ENCODE measurements at regions not wholly inside any gene's neighbourhood (a gene's known extent, or its start where the extent isn't known, plus 50 kb on each side); places are given as distances from the start of the nearest gene placed in this dataset.
A peak's percentile ranks its signal among the peaks of the same experiment; 100 is the strongest.
"Not testable (repeated sequence)": the region's sequence is repeated elsewhere in the genome, so short reads cannot be mapped to it uniquely, and the experiment has no call there.

DNA sequence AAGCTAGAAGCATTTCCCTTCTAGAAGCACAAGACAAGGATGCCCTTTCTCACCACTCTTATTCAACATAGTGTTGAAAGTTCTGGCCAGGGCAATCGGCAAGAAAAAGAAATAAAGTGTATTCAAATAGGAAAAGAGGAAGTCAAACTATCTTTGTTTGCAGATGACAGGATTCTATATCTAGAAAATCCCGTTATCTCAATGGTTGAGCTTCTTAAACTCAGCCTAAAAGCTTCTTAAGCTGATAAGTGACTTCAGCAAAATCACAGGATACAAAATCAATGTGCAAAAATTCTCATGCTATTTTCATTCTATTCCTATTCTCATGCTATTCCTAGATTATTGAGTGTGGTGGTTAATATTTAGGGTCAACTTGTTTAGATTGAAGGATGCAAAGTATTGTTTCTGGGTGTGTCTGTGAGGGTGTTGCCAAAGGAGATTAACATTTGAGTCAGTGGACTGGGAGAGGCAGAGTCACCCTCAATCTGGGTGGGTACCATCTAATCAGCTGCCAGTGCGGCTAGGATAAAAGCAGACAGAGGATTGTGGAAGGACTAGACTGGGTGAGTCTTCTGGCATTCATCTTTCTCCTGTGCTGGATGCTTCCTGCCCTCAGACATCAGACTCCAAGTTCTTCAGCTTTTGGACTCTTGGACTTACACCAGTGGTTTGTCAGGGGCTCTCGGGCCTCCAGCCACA is 111.9 kb downstream of the LSMEM1 start:
- not testable (repeated sequence) for DNase-seq; H3K36me3 ChIP-seq (ENCODE audit: control insufficient read depth, insufficient read depth, low read length); H3K27ac ChIP-seq (ENCODE audit: low read length); H3K9me3 ChIP-seq (replicated peaks; ENCODE audit: control insufficient read depth, low read depth, low read length); H3K4me3 ChIP-seq (ENCODE audit: low read length); H3K27me3 ChIP-seq (ENCODE audit: control insufficient read depth, insufficient read depth, low read length); H3K4me1 ChIP-seq (ENCODE audit: control insufficient read depth, insufficient read depth, low read length)
- WGBS (ENCODE audit: insufficient coverage) = 90% methylated on average over 2 of the region's 4 CpGs

DNA sequence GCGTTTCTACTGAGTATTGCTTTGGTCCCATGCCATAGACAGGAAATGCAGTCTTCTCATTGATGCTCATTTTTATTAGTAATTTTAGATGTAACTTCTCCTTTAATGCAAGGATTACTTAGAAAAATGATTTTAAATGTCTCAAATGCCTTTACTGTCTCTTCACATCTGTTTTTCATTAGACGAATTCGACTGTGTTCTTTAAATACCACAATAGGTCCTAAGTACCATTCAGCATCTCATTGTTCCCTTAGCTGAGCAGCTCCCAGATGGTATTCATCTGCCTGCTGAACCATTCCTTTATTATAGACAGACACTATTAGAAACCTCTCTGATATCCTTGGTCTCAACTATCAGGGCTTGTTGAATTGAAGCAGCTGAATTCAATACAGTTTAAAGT is 113.6 kb downstream of the LSMEM1 start:
- DNase-seq = peak; percentile 79
- H3K9me3 ChIP-seq (replicated peaks; ENCODE audit: control insufficient read depth, low read depth, low read length) = no peaks in the 10 kb centered on the region
- whole genome bisulfite sequencing (ENCODE audit: insufficient coverage) = 24% methylated on average over 2 of the region's 3 CpGs
- H3K27me3 ChIP-seq (ENCODE audit: control insufficient read depth, insufficient read depth, low read length) = no peaks in the 10 kb centered on the region
- no peak overlapping the region for H3K27ac ChIP-seq (ENCODE audit: low read length)
- no peak overlapping the region for H3K4me3 ChIP-seq (ENCODE audit: low read length)
- H3K4me1 ChIP-seq (ENCODE audit: control insufficient read depth, insufficient read depth, low read length) = no peaks in the 10 kb centered on the region
- no peaks in the 10 kb centered on the region for H3K36me3 ChIP-seq (ENCODE audit: control insufficient read depth, insufficient read depth, low read length)

DNA sequence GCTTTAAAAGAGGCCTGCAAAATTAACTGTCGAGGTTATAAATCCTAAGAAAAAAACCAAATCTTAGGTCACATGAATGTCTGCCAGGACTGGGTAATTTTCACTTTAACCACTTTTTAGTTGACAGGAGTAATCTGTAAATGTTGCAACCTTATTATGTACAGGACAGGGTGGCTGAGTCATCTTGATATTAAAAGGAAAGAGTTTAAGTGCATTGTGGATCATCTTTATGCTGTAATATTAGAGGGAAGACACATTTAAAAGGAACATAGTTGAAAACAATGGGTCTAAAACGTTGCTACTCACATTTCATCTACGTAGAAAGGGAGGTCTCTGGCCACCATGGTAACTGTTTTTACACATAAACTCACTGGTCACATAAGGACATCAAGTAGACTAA is 115.5 kb downstream of the LSMEM1 start:
- Histone ChIP-seq H3K4me1 (ENCODE audit: control insufficient read depth, insufficient read depth, low read length) (no peaks in the 10 kb centered on the region), H3K4me3 (ENCODE audit: low read length) (no peak overlapping the region), H3K27ac (ENCODE audit: low read length) (no peak overlapping the region), H3K36me3 (ENCODE audit: control insufficient read depth, insufficient read depth, low read length) (no peaks in the 10 kb centered on the region), H3K9me3 (replicated peaks; ENCODE audit: control insufficient read depth, low read depth, low read length) (no peaks in the 10 kb centered on the region), H3K27me3 (ENCODE audit: control insufficient read depth, insufficient read depth, low read length) (no peaks in the 10 kb centered on the region)
- no CpG with 5 or more reads among the region's 3 CpGs for WGBS (ENCODE audit: insufficient coverage)
- peak; percentile 67 for DNase-seq

DNA sequence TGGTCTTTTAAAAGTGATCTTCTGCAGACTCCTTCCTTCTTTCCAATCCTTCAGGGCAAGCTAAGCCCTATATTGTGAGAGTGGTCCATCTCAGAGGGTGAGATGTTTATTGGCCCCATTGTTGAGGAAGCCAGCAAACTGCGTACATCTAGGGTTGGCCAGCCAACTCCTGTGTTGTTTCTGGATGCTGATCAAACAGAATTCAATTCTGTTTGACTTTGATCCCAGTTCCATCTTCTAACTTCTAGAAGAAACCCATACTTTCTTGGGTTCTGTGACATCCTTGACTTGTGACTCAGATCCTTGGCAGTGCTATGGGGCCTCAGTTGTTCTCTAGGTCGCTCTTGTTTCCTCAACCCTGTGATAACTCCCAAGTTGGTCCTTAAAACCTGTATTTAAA is 116.2 kb downstream of the LSMEM1 start:
- Histone ChIP-seq H3K36me3 (ENCODE audit: control insufficient read depth, insufficient read depth, low read length) (no peaks in the 10 kb centered on the region), H3K27me3 (ENCODE audit: control insufficient read depth, insufficient read depth, low read length) (no peaks in the 10 kb centered on the region), H3K4me3 (ENCODE audit: low read length) (no peak overlapping the region), H3K4me1 (ENCODE audit: control insufficient read depth, insufficient read depth, low read length) (no peaks in the 10 kb centered on the region), H3K27ac (ENCODE audit: low read length) (no peak overlapping the region), H3K9me3 (replicated peaks; ENCODE audit: control insufficient read depth, low read depth, low read length) (no peaks in the 10 kb centered on the region)
- WGBS (ENCODE audit: insufficient coverage) = no CpG with 5 or more reads among the region's 2 CpGs
- no peak for DNase-seq

DNA sequence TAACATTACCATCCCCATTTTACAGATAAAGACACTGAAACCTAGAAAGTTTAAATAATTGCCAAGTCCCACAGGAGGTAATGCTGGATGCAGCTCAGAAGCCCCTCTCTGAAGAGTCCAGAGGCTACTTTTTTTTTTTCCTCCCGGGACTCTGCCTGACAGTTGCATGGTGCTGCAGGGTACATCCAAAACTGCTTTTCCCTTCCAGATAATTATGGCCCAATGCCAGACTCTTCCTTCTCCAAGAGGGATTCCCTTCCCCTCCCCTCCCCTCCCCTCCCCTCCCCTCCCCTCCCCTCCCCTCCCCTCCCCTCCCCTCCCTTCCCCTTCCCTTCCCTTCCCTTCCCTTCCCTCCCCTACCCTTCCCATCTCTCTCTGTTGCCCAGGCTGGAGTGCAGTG is 122.9 kb downstream of the LSMEM1 start:
- H3K27ac ChIP-seq (ENCODE audit: low read length) = no peak overlapping the region
- DNase-seq = no peak
- H3K36me3 ChIP-seq (ENCODE audit: control insufficient read depth, insufficient read depth, low read length) = no peaks in the 10 kb centered on the region
- H3K27me3 ChIP-seq (ENCODE audit: control insufficient read depth, insufficient read depth, low read length) = no peaks in the 10 kb centered on the region
- H3K9me3 ChIP-seq (replicated peaks; ENCODE audit: control insufficient read depth, low read depth, low read length) = no peaks in the 10 kb centered on the region
- no peak overlapping the region for H3K4me3 ChIP-seq (ENCODE audit: low read length)
- WGBS (ENCODE audit: insufficient coverage) = no CpG with 5 or more reads among the region's 1 CpG
- H3K4me1 ChIP-seq (ENCODE audit: control insufficient read depth, insufficient read depth, low read length) = no peaks in the 10 kb centered on the region

DNA sequence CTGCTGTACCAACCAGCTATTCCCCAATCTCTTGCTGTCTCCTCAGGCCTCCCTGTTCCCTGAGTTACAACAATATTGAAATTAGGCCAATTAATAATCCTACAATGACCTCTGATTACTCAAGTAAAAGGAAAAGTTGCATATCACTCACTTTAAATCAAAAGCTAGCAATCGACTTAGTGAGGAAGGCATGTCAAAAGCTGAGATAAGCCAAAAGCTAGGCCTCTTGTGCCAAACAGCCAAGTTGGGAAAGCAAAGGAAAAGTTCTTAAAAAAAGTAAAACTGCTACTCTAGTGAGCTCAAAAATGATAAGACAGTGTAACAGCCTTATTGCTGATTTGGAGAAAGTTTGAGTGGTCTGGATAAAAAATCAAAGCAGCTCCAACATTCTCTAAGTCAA is 129.8 kb downstream of the LSMEM1 start:
- H3K36me3 ChIP-seq (ENCODE audit: control insufficient read depth, insufficient read depth, low read length) = no peaks in the 10 kb centered on the region
- H3K4me1 ChIP-seq (ENCODE audit: control insufficient read depth, insufficient read depth, low read length) = no peaks in the 10 kb centered on the region
- H3K9me3 ChIP-seq (replicated peaks; ENCODE audit: control insufficient read depth, low read depth, low read length) = no peaks in the 10 kb centered on the region
- WGBS (ENCODE audit: insufficient coverage) = no CpG with 5 or more reads among the region's 1 CpG
- H3K27me3 ChIP-seq (ENCODE audit: control insufficient read depth, insufficient read depth, low read length) = no peaks in the 10 kb centered on the region
- H3K27ac ChIP-seq (ENCODE audit: low read length) = no peak overlapping the region
- H3K4me3 ChIP-seq (ENCODE audit: low read length) = no peak overlapping the region
- no peak for DNase-seq

DNA sequence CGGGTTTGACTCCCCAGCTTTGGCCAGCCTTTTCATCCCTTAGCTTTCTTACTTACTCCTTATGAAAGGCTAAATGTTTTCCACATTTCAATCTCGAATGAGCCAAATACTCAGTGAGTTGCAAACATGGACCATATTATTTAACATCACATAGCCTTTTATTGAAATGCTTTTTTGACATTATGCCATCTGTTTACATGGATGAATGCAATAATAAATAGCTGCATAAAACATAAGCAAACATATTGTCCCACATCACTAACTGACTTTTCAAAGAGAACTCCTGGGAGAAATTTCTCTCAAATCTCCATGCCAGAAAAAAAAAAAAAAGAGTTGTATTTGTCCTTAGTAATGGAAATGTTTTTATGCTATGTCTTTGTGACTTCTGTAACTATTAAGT is 134.9 kb downstream of the LSMEM1 start:
- H3K36me3 ChIP-seq (ENCODE audit: control insufficient read depth, insufficient read depth, low read length) = no peaks in the 10 kb centered on the region
- H3K9me3 ChIP-seq (replicated peaks; ENCODE audit: control insufficient read depth, low read depth, low read length) = no peaks in the 10 kb centered on the region
- peak; percentile 57 for DNase-seq
- H3K4me1 ChIP-seq (ENCODE audit: control insufficient read depth, insufficient read depth, low read length) = no peaks in the 10 kb centered on the region
- WGBS (ENCODE audit: insufficient coverage) = 67% methylated on average over 1 of the region's 2 CpGs
- no peak overlapping the region for H3K27ac ChIP-seq (ENCODE audit: low read length)
- H3K27me3 ChIP-seq (ENCODE audit: control insufficient read depth, insufficient read depth, low read length) = no peaks in the 10 kb centered on the region
- H3K4me3 ChIP-seq (ENCODE audit: low read length) = no peak overlapping the region

DNA sequence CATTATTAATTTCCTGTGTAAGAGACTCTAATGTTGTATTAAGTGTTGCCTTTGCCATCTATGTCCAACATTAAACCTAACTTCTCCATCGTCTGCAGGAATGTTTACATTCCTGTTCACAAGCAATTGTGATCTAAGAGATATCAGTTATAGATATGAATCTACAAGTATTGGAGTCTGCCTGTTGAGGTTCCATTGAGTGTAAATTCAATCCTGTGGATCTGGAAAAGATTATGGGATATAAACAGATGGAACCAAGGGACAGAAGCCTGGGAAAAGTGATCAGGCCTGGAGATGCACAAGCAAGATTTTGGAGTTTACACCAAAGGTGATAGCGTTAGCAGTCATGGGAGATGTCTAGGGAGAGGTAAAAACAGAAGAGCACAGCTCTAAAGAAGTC is 135.5 kb downstream of the LSMEM1 start:
- no peak overlapping the region for H3K4me3 ChIP-seq (ENCODE audit: low read length)
- no peak for DNase-seq
- no peak overlapping the region for H3K27ac ChIP-seq (ENCODE audit: low read length)
- 93% methylated on average over 1 of the region's 2 CpGs for WGBS (ENCODE audit: insufficient coverage)
- H3K27me3 ChIP-seq (ENCODE audit: control insufficient read depth, insufficient read depth, low read length) = no peaks in the 10 kb centered on the region
- H3K4me1 ChIP-seq (ENCODE audit: control insufficient read depth, insufficient read depth, low read length) = no peaks in the 10 kb centered on the region
- no peaks in the 10 kb centered on the region for H3K36me3 ChIP-seq (ENCODE audit: control insufficient read depth, insufficient read depth, low read length)
- H3K9me3 ChIP-seq (replicated peaks; ENCODE audit: control insufficient read depth, low read depth, low read length) = no peaks in the 10 kb centered on the region

DNA sequence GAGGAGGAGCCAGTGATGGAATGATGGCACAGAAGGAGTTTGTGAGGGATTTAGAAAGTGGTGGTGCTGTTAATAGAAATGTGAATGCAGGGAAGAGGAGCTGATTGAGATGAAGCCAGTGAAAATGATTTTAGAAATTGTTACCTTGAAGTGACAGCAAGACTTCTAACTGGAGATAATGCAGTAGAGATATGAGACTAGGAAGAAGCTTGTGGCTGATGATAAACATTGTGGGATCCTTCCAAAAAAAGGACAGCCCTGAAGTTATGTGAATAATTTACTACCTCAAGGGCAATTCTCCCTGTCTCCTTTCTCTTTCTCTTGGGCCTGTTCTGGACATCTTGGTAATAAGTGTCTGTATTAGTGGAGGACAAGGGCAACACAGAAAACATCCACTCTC is 138.6 kb downstream of the LSMEM1 start:
- no peak for DNase-seq
- Histone ChIP-seq H3K4me1 (ENCODE audit: control insufficient read depth, insufficient read depth, low read length) (no peaks in the 10 kb centered on the region), H3K27me3 (ENCODE audit: control insufficient read depth, insufficient read depth, low read length) (no peaks in the 10 kb centered on the region), H3K9me3 (replicated peaks; ENCODE audit: control insufficient read depth, low read depth, low read length) (no peaks in the 10 kb centered on the region), H3K36me3 (ENCODE audit: control insufficient read depth, insufficient read depth, low read length) (no peaks in the 10 kb centered on the region), H3K27ac (ENCODE audit: low read length) (no peak overlapping the region), H3K4me3 (ENCODE audit: low read length) (no peak overlapping the region)

DNA sequence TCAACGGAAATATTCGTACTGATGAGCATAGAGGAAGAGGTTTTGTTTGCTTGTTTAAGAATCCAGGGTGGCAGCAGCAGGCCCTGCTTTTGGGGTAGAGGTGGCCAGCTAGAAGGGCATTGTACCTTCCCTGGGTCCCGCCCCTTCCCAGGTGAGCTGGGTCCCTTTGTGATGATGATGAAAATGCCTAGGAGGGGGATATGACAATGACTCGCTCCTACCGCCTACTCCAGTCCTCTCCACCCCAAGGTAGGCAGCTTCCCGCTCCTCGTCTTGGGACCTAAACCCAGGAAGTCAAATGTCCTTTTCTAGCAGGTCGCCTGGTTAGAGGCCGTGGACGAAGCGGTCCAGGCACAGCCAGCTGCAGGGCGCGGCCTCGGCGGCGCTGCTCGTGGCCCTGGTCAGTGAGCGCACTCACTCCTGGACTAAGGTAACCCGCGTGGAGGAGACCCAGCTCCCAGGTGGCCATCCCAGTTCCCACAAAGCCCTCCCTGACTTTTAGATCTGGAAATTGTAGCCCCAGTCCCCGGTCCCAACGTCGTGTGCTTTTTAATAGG is 141.4 kb downstream of the LSMEM1 start:
- DNase-seq = no peak
- Histone ChIP-seq H3K36me3 (ENCODE audit: control insufficient read depth, insufficient read depth, low read length) (no peaks in the 10 kb centered on the region), H3K27ac (ENCODE audit: low read length) (no peak overlapping the region), H3K4me3 (ENCODE audit: low read length) (no peak overlapping the region), H3K9me3 (replicated peaks; ENCODE audit: control insufficient read depth, low read depth, low read length) (no peaks in the 10 kb centered on the region), H3K27me3 (ENCODE audit: control insufficient read depth, insufficient read depth, low read length) (no peaks in the 10 kb centered on the region), H3K4me1 (ENCODE audit: control insufficient read depth, insufficient read depth, low read length) (no peaks in the 10 kb centered on the region)
- 91% methylated on average over 21 of the region's 23 CpGs for WGBS (ENCODE audit: insufficient coverage)

DNA sequence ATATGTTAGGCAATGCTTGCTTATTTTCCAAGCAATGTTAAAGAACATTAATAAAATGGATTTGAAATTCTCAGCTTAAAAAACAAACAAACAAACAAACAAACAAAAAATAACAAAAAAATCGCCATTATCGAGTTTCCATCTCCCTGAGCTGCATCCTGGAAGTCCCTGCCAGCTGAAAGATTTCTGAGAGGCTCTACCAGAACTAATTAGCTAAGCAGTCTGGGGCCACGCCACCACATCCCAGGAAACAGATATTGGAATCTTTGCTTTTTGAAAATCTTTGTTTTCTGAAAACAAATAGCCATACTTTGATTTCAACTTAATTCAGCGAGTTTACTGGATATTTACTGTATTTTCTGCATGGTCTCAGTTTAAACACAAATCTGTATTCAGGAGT is 143.6 kb downstream of the LSMEM1 start:
- WGBS (ENCODE audit: insufficient coverage) = 100% methylated on average over 1 of the region's 4 CpGs
- H3K27me3 ChIP-seq (ENCODE audit: control insufficient read depth, insufficient read depth, low read length) = no peaks in the 10 kb centered on the region
- H3K4me3 ChIP-seq (ENCODE audit: low read length) = no peak overlapping the region
- no peak for DNase-seq
- no peaks in the 10 kb centered on the region for H3K9me3 ChIP-seq (replicated peaks; ENCODE audit: control insufficient read depth, low read depth, low read length)
- H3K27ac ChIP-seq (ENCODE audit: low read length) = no peak overlapping the region
- no peaks in the 10 kb centered on the region for H3K4me1 ChIP-seq (ENCODE audit: control insufficient read depth, insufficient read depth, low read length)
- H3K36me3 ChIP-seq (ENCODE audit: control insufficient read depth, insufficient read depth, low read length) = no peaks in the 10 kb centered on the region
